Uterus (tissue), 3 donors: ENCODE measurements at regions not wholly inside any gene's neighbourhood (a gene's known extent, or its start where the extent isn't known, plus 50 kb on each side); places are given as distances from the start of the nearest gene placed in this dataset.

ENCODE experiments used
- DNase-seq, 2 donors: peaks; one replicate each; pipeline ENCODE4 v3.0.0-alpha.2; 2019 to 2020
- H3K27ac ChIP-seq, 2 donors: fragments of 200-600 bp; sonication (generic); 1 replicate in 1 of 2; 2 replicates in 1 of 2; pipeline ENCODE4 v1.5.1; 2016 to 2018
- H3K27me3 ChIP-seq, 2 donors: fragments of 200-600 bp; sonication (generic); one replicate each; pipeline ENCODE4 v1.5.1; 2018 to 2019; ENCODE audit warnings: control low read depth in 1 of 2
- H3K36me3 ChIP-seq, 2 donors: fragments of 200-600 bp; sonication (generic); one replicate each; pipeline ENCODE4 v1.5.1; 2019; ENCODE audit warnings: control low read depth in 1 of 2
- H3K4me1 ChIP-seq, 2 donors: fragments of 200-600 bp; sonication (generic); one replicate each; pipeline ENCODE4 v1.5.1; 2018 to 2019; ENCODE audit warnings: control low read depth in 1 of 2
- H3K4me3 ChIP-seq, 2 donors: fragments of 200-600 bp; sonication (generic); 1 replicate in 1 of 2; 2 replicates in 1 of 2; pipeline ENCODE4 v1.5.1; 2018 to 2019; ENCODE audit warnings: mild to moderate bottlenecking in 1 of 2
- H3K9me3 ChIP-seq, 2 donors: fragments of 200-600 bp; sonication (generic); one replicate each; pipeline ENCODE4 v1.5.1; 2019; ENCODE audit warnings: control low read depth in 1 of 2
- POLR2A ChIP-seq, 2 donors: fragments of 450-650 bp; IDR thresholded peaks; one replicate each; pipeline ENCODE4 v1.6.1; 2016; ENCODE audit warnings: antibody characterized with exemption in 2 of 2, mild to moderate bottlenecking in 1 of 2, moderate library complexity in 1 of 2
- intact Hi-C: fragments of 100-400 bp; cut with DNase I; formaldehyde crosslinking; loops from one replicate; pipeline ENCODE4 v1.15.1; 2023; ENCODE audit warnings: low total_unique reads
- TF ChIP-seq, protein P1 (sequence below), 4 experiments: fragments of 200-600 bp in 2 of 4; fragments of 450-650 bp in 2 of 4; sonication (generic) in 2 of 4; IDR thresholded peaks; one replicate each; pipeline ENCODE4 v1.5.1; 2016 to 2019; ENCODE audit warnings: antibody characterized with exemption in 4 of 4, mild to moderate bottlenecking in 2 of 4, moderate library complexity in 1 of 4
- donor health status: DM: yes; HTN: yes; CAD: no.

DNA sequence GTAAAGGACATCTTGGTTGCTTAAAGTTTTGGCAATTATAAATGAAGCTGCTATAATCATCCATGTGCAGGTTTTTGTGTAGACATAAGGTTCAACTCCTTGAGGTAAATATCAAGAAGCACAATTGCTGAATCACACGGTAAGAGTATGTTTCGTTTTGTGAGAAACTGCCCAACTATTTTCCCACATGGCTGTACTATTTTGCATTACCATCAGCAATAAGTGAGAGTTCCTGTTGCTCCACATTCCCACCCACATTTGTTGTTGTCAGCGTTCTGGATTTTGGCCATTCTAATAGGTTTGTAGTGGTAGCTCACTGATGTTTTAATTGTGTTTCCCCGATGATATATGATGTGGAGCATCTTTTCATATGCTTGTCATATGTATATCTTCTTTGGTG lies 118.5 kb upstream of the KCNMB2 start:
- no peaks in the 10 kb centered on the region for H3K9me3 ChIP-seq
- no peaks in the 10 kb centered on the region for H3K27me3 ChIP-seq
- TF ChIP-seq, protein P1, sequence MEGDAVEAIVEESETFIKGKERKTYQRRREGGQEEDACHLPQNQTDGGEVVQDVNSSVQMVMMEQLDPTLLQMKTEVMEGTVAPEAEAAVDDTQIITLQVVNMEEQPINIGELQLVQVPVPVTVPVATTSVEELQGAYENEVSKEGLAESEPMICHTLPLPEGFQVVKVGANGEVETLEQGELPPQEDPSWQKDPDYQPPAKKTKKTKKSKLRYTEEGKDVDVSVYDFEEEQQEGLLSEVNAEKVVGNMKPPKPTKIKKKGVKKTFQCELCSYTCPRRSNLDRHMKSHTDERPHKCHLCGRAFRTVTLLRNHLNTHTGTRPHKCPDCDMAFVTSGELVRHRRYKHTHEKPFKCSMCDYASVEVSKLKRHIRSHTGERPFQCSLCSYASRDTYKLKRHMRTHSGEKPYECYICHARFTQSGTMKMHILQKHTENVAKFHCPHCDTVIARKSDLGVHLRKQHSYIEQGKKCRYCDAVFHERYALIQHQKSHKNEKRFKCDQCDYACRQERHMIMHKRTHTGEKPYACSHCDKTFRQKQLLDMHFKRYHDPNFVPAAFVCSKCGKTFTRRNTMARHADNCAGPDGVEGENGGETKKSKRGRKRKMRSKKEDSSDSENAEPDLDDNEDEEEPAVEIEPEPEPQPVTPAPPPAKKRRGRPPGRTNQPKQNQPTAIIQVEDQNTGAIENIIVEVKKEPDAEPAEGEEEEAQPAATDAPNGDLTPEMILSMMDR (IDR thresholded peaks at IDR 0.05), result no peak
- no peak for TF ChIP-seq POLR2A (IDR thresholded peaks at IDR 0.05)
- H3K4me3 ChIP-seq, result no peak overlapping the region
- no peak for DNase-seq
- no peak overlapping the region for H3K27ac ChIP-seq
- no peaks in the 10 kb centered on the region for H3K4me1 ChIP-seq
- intact Hi-C loops, result no loop called here
- no peaks in the 10 kb centered on the region for H3K36me3 ChIP-seq

DNA sequence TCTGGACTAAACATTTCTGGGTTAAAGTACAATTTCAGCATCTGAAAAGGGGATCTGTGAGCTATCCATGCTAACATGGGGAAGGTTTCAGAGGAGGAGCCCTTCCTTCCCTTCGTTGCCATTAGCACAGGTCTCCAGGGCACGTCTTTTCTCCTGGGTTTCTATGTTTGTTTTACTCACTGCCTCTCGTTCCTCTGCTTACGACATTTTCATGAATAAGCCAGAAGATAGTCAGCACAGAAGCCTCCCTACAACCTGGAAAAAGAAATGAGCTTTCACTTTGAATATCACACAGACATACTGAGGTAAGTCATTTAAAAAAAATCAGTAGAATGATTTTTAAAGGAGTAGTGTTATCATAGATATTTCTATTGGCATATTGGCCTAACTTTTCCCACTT lies 117.2 kb upstream of the KCNMB2 start:
- no peaks in the 10 kb centered on the region for H3K27me3 ChIP-seq
- no peak for DNase-seq
- no peak for TF ChIP-seq POLR2A (IDR thresholded peaks at IDR 0.05)
- TF ChIP-seq, protein P1 (IDR thresholded peaks at IDR 0.05), result no peak
- no peak overlapping the region for H3K27ac ChIP-seq
- no peaks in the 10 kb centered on the region for H3K36me3 ChIP-seq
- H3K4me3 ChIP-seq, result no peak overlapping the region
- intact Hi-C loops, result no loop called here
- H3K9me3 ChIP-seq, result no peaks in the 10 kb centered on the region
- no peaks in the 10 kb centered on the region for H3K4me1 ChIP-seq

DNA sequence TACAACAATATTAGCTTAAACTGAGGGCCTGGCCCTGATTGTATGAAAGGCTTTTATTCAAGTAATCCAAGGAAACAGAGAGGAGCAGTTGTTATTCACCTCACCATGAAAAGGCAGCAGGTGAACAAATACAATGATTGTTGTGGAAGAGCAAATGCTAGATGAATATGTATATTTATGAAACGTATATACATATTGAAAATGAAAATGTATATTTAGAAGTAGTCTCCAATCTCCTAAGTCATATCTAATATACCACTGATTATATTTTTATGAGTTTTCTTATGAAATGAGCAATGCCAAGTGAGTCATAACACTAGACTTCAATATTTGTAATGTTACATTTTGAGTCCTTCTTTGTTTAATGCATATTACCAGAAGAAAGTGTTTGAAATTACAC lies 116.2 kb upstream of the KCNMB2 start:
- H3K4me1 ChIP-seq, result no peaks in the 10 kb centered on the region
- TF ChIP-seq POLR2A (IDR thresholded peaks at IDR 0.05), result no peak
- TF ChIP-seq, protein P1 (IDR thresholded peaks at IDR 0.05), result no peak
- no peaks in the 10 kb centered on the region for H3K36me3 ChIP-seq
- no peaks in the 10 kb centered on the region for H3K27me3 ChIP-seq
- intact Hi-C loops, result no loop called here
- no peak overlapping the region for H3K4me3 ChIP-seq
- H3K9me3 ChIP-seq, result no peaks in the 10 kb centered on the region
- no peak for DNase-seq
- no peak overlapping the region for H3K27ac ChIP-seq

DNA sequence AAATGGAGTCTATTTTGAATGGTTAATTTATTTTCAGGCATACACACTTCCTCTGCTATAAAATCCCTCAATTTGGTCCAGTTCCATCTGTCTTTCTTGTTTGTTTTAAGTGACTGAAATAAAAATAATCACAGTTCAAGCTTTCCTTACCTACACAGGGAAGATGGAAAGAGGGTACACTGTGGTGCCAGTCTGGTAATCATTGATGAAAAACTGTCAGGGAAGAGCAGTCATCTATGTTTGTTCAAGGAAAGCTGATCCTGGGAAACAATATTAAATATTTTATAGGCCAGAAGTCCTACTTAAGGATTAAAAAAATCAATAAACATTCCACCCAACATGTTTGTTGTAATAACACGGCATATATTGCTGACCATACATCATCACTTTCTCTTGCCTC lies 115.2 kb upstream of the KCNMB2 start:
- no peaks in the 10 kb centered on the region for H3K36me3 ChIP-seq
- no peaks in the 10 kb centered on the region for H3K4me1 ChIP-seq
- no peak for DNase-seq
- H3K27ac ChIP-seq, result no peak overlapping the region
- intact Hi-C loops, result no loop called here
- TF ChIP-seq POLR2A (IDR thresholded peaks at IDR 0.05), result no peak
- TF ChIP-seq, protein P1 (IDR thresholded peaks at IDR 0.05), result no peak
- H3K9me3 ChIP-seq, result no peaks in the 10 kb centered on the region
- no peaks in the 10 kb centered on the region for H3K27me3 ChIP-seq
- H3K4me3 ChIP-seq, result no peak overlapping the region

DNA sequence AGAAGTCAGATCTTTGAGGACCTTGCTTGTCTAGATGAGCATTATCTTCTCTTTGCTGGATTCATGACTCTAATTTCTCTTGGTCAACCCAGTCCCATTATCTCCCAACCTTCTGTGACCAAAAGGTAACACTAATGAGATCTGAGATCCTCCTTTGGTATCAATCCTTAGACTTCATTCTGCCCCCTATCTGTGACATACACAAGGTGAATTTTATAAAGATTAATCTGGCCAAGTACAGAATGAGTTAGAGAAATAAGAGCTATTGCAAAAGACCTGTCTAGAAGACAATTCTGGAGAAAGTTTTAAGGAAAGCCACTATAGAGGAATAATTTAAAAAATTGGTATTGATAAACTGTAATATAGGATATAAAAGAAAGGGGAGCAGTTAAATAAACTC lies 113.8 kb upstream of the KCNMB2 start:
- intact Hi-C loops, result no loop called here
- H3K9me3 ChIP-seq, result no peaks in the 10 kb centered on the region
- no peak overlapping the region for H3K4me3 ChIP-seq
- no peaks in the 10 kb centered on the region for H3K4me1 ChIP-seq
- H3K27ac ChIP-seq, result no peak overlapping the region
- no peaks in the 10 kb centered on the region for H3K27me3 ChIP-seq
- H3K36me3 ChIP-seq, result no peaks in the 10 kb centered on the region
- TF ChIP-seq POLR2A (IDR thresholded peaks at IDR 0.05), result no peak
- TF ChIP-seq, protein P1 (IDR thresholded peaks at IDR 0.05), result no peak
- no peak for DNase-seq
